NCI-H2171 treated with DMSO at 0.1 percent for 48 hours (cell line): ENCODE measurements at regions not wholly inside any gene's neighbourhood (a gene's known extent, or its start where the extent isn't known, plus 50 kb on each side); places are given as distances from the start of the nearest gene placed in this dataset.

Source experiments
- DNase-seq: peaks from one replicate; lab custom pipeline; 2025; lab: John Stamatoyannopoulos, UW

DNA sequence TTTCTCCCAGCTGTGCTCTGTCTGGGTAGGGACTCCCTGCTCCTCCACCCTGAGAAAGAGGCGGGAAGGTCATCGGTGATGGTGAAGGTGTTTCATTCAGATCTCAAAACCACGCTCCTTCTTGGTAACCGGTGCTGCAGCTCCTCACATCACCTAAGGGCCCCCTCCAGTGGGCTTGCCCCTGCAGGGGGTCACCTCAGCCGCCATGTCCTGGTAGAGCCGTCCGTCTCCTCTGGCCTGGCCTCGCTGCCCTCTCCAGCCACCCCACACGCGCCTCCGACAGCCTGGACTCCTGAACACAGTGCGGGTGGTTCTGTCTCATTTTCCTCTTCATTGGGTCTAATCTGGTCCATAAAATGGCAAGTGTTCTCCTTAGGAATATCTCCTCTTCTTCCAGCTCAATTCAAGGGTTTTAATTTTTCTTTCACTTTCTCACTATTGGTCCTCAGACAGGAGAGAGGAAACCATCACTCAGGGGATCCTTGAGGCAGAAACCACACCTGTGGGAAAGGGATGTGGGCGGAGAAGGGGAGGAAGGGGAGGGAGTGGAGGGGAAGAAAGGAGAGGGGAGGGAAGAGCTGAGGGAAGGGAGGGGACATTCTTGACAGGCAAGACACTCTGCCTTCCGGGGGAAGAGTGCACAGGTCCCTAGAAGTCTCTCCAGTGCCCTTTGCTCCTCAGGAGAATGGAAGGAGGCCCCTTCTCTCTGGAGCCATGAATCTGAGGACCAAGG lies 1338.4 kb downstream of the TBC1D22A start:
- DNase-seq, result no peak

DNA sequence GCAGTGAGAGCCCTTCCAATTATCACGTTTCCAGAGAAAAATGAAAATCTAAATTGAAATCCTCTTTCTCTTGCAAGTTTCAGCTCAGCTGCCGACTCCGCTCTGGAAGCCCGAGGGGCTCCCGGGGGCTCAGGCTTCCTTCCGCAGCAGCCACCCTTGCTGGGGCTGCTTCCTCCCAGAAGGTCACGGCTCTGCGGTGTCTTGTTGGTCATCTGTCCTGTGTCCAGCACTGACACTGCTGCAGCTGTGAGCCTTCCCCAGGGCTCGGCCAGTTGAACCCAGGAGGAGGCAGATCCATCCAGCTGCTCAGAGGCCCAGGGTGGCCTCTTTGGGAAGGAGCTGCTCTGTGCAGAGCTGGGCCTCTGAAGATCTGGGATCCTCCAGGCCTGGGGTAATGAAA lies 1337.2 kb downstream of the TBC1D22A start:
- DNase-seq, result no peak

DNA sequence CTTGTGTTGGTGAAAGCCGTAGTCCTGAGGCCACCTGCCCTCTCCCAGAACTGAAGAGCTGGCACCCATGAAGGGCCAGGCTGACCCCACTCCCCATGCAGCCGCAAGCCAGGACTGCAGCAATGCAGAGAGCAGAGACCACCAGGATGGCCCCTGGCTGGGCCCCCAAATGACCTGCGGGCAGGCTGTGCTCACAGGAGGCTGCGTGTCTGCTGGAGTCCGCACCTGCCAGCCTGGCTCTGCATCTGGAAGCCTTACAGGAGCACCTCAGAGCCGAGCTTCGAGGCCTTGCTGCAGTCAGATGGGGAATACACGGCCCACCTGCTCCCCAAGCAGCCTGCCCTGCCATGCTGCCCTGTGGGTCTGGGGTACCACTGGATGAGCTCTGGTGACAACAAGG lies 1336.8 kb downstream of the TBC1D22A start:
- no peak for DNase-seq

- no peak for DNase-seq
Measured at GRCh38 chr22:48098921-48099245, 1336.4 kb downstream of the TBC1D22A start.

DNA sequence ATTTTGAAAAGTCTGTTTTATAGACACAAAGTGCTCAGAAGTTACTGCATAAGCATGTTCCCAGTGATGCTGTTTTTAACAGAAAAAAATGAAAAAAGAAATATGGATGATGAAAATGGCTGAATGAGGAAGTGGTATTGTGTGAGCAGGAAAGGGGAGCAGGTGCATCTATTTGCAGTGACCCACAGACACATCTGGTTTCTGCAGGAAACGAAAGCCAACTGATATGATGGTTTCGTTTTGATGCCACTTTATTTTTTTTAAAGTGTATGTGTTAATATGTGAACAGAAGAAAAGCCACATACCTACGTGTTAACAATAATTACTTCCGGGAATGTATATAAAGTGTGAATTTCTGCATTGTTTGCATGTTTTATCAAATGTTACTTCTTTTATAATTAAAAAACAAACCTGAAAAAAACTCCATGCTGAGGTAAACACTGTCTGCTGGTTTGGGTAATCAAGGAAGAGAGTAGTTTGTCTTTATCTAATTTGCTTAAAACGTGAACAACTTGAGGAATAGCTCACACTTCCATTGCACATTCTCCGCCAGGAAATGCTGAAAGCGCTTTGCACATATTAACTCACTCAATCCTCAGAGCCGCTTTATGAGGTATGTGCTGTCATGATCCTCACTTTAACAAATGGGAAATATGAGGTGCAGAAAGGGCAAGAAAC lies 1335.9 kb downstream of the TBC1D22A start:
- peak; percentile 58 for DNase-seq

- no peak for DNase-seq
Measured at GRCh38 chr22:48097723-48098122, 1335.3 kb downstream of the TBC1D22A start.

DNA sequence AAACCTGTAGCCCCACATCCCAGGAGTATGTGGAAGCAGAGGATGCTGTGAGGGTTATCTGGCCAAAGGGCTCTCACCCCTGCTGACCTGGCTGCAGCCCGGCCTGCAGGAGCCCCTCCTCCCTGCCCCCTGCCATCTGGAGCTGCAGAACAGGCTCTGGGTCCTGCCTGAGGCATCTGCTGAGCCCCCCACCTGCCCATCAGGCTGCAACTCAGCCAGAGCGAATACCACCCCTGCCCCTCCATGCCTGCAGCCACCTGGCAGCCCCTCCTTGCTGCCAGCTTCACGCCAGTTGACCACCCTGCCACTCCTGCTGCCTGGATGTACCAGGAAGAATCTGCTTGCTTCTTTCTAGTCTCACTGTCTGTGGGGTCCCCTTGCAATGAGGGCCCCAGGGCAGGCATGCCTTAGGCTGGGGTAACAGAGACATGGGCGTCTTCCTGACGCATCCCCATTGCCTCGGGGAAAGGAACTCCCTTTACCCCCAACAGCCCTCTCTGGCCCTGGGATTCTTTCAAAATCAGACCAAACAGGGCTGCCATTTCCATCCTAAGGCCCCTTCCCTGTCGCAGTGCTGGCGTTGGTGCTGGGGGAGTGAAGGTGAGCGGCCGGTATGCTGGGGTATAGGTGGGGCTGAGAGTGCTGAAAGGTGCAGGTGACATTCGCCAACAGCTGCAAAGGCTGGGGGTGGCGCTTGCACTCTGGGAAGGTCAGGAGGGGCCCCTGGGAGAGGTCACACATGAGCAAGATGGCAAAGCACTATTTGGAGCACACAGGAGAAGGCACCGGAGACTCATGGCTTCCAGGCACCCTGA lies 1334.6 kb downstream of the TBC1D22A start:
- DNase-seq, result peak; percentile 46

DNA sequence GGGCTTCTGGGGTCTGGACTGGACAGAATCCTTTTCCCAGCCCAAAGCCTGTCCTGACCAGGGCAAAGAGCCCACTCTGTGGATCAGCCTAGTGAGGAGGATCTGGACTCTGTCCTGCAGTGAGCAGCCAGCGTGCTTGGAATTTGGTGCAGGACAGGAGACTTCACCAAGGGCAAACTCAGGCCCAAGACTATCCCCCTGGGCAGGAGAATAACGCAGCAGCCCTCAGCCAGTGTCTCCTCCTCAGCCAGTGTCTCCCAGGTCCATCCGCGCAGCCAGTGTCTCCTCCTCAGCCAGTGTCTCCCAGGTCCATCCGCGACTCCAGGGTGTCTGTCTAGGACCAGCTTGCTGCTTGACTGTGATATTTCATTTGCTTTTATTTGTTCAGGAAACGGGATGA lies 1334.0 kb downstream of the TBC1D22A start:
- DNase-seq, result no peak

GRCh38 chr22:48093981-48094380 lies 1331.5 kb downstream of the TBC1D22A start:
- no peak for DNase-seq

GRCh38 chr22:48092866-48093265 lies 1330.4 kb downstream of the TBC1D22A start:
- no peak for DNase-seq

DNA sequence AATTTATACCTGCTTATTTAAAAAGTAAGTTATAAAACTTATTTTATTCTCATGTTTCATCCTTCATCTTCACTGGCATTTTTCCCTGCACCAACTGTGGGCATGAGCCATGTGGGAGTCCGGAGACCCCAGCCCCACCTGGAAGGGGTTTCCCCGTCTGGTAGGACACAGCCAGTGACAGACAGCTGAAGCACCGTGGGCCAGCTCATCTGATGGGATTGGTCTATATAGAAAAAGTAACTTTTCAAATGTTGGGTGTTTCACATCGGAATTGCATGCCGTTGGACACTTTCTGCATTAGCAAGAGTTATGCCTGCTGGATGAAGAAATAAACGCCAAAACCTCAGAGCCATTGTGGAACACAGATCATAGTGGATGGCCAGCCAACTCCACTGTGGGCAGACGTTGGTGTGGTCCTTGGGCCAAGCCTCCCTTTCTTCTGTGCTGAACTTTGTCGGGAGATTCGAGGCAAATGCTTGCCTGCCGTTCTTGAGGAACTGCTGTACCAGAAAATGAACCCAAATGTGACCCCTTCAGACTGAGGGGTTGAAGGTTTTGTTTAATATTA lies 1329.3 kb downstream of the TBC1D22A start:
- no peak for DNase-seq

GRCh38 chr22:48091060-48091650 lies 1328.7 kb downstream of the TBC1D22A start:
- DNase-seq, result peak; percentile 16

DNA sequence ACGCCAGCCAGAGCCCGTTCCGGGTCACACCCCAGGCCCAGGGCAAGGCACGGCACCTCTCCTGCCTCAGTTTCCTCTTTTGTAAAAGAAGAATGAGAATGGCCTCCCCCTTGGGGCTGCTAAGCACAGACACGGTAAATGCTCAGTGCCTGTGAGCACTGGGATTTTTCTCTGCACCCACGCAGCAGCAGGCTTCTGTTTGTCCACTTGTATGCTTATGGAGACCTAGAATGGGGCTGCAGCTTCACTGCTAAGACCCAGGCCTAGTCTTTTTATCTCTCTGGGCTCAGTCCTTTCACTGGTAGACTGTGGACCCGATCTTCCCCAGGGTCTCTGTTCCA lies 1327.9 kb downstream of the TBC1D22A start:
- no peak for DNase-seq

DNA sequence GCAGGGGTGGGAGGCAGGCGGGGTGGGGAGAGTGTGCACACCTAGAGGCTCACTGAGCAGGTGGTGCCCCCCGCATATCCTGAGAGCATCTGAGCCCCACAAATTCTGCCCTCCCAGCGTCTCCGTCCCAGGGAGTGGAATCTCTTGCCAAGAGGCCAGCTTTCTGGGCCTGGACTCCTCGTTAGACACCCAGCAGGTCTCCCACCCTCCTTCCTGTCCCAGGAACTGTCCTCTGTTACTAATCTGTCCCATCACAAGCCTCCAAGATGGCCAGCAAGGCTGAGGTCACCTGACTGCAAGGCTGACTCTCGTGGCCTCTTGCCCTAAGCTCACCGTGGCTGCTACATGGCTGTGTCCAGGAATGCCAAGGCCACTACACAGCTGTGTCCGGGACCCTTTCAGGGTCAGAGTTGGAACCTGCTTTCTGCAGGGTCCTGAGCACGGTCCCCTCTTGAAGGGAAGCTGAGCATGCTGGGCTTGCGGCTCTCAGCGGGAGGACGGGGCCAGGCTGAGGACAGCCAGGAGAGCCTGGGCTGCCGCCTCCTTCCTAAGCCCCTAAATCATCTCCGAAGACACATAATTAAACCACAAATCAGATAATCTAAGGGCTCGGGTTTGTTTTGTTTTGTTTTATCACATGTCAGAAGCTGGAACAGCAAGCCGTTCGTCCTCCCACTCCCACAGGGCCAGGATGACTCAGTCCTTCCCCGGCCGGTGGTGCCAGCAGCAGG lies 1327.3 kb downstream of the TBC1D22A start:
- DNase-seq, result no peak

GRCh38 chr22:48088926-48089536 lies 1326.6 kb downstream of the TBC1D22A start:
- peak; percentile 22 for DNase-seq

DNA sequence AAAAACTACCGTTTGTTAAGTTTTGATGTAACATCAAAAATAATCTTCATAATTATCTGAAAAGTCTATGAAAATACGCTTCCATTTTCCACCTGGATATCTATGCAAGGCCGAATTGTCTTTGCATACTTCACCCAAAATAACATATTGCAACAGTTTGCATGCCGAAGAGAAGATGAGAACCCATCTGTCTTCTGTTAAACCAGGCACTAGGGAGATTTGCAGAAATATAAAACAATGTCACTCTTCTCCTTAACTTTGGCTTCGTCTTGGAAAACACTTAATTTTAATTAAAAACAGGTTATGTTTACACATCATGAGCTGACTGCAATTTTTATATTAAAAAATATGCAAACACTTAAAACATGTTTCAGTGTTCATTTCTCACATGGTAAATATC lies 1325.8 kb downstream of the TBC1D22A start:
- no peak for DNase-seq

- DNase-seq, result no peak
Measured at GRCh38 chr22:48085901-48086645, 1323.6 kb downstream of the TBC1D22A start.

- DNase-seq, result no peak
Measured at GRCh38 chr22:48084729-48085050, 1322.2 kb downstream of the TBC1D22A start.

DNA sequence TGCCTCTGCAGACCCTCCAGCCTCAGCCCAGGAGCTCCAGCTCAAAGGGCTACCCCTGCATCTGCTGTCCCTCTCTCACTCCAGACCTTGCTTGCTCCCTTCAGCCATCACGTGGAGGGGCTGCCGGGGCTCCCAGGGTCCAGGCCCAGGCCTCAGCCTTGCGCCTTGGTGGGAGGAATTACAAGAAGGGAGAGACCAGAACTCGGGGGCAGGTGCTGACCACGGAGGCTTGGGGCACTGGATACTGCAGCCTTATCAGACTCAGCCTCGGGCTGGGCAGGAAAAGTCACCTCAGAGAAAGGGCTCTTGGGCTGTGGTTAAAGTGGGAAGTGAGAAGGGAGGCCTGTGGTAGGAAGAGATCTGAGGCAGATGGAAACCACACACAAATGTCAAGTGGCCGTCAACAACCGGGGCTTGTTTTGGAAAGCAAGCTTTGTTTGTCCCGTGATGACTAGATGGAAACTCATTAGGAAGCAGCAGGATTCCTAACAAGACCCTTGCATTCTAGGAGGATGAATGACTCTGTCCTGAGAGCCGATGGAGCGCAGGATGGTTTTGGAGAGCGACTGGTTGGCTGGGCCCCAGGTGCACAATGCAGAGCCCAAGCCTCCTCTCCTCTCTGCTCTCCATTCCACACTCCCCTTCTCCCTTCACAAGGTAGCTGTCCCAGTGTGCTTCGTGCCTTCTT lies 1321.7 kb downstream of the TBC1D22A start:
- no peak for DNase-seq

- DNase-seq, result no peak
Measured at GRCh38 chr22:48083502-48083901, 1321.1 kb downstream of the TBC1D22A start.
